ENCODE measurements at regions not wholly inside any gene's neighbourhood (a gene's known extent, or its start where the extent isn't known, plus 50 kb on each side); places are given as distances from the start of the nearest gene placed in this dataset.

DNA sequence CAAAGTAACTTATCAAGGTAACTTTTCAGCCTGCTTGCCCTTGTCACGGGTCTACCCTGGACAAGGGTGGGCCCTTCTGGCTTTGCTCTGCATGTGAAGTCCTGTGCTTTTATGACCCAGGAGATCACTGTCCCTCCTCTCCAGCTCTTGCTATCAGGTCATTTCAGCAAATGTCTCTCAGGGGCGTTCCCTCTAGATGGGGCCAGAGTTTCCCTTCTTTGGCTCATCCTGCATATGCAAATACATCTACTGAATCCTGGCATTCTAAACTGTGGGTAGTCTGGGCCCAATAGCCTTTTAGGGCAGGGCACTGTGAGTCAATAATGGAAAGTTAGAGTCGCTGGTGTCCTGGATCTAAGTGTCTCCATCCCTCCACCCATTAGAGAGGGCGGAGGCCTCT, 366.9 kb upstream of the USP24 start:
- DNase-seq (ENCODE audit: low spot score): no peak

- peak; percentile 46 for DNase-seq (ENCODE audit: low spot score)
Observed at GRCh38 chr1:55580845-55581332, 365.7 kb upstream of the USP24 start.

DNA sequence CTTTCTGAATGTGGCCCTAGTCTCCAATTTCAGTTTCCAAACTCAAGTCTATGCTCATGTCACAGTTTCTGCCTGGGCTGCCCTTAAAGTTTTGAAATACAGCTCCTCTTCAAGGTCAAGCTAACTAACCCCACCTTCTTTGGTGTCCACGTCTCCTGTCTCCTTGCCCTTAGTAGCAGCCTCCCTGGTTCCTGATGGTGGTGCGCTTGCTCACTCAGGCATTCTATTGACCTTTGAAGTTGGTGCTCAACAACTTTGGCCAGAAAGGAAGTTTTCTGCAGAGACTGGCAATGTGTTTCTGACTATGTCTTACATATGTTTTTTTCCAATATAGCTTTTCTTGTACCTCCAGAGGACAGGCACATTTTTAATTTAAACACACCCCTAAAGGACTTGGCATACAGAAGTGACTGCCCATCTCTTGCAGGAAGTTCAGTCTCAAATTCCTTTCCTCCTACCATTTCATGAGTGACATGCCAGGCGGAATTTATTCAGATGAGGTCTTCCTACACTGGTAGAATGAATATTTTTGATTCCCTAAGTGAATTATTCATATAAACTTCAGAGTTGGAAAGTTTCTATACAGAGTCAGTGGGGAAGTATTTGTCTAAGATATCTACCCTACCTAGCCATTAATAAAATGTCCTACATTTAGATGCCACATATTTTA, 364.3 kb upstream of the USP24 start:
- DNase-seq (ENCODE audit: low spot score): no peak

GRCh38 chr1:55578646-55579045, 363.5 kb upstream of the USP24 start:
- DNase-seq (ENCODE audit: low spot score): no peak

DNA sequence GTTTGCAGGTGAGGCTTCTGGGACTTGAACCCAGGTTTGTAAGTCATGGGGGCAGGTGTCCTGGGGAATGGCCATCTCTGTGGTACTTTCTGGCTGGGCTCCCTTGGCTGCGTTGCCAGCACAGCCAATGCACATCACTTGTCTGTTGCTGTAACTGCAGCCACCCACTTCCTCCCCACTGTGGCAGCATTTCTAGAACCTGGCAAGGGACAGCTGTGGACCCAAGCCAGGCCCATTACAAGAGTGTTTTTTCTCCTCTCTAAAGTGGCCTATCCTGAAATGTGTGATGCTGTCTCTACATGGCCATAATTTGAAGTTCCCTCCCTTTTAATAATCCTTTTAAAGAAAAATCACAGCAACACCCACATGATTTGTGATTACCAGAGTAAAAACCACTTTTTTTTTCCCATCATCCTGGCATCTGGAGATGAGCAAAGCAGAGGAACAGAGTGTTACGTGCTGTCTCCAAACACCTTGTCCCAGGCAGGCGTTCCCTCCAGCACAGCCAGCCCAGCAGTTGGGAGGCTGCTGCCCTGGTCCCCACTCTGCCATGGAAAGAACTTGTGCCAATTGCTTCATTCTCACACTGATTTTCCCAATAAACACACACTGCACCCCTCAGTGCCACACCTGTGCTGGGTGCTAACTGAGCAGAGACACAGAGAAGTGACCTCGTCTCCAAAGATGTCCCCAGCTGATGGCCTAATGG, 360.6 kb upstream of the USP24 start:
- DNase-seq (ENCODE audit: low spot score): no peak

DNA sequence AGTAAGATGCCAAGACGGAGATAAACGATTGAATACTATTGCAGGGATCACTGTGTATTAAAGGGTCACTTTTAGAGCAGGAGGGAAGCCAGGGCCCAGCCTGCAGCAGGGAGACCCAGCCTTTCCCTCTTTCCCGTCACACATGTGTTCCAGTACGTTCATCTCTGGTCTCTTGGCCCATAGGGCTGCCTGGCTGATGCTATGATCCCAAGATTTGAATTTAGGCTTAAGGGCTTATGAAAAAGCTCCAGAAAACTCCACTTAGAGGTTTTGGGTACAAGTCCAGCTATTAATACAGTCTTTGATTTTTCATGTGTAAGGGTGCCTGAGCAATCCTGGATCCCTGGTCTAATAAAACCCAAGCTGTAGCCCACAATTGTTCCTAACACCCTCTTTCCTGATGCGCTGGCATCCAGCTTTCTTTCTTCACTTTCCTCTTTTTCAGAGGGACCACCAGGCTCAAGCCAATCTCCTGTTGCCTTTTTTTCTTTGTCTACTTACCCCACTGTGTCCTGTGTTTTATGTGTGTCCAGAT, 359.6 kb upstream of the USP24 start:
- DNase-seq (ENCODE audit: low spot score): no peak

GRCh38 chr1:55572878-55573734, 357.9 kb upstream of the USP24 start:
- peak; percentile 46 for DNase-seq (ENCODE audit: low spot score)

- no peak for DNase-seq (ENCODE audit: low spot score)
Observed at GRCh38 chr1:55571767-55572166, 356.6 kb upstream of the USP24 start.

GRCh38 chr1:55569417-55569816, 354.3 kb upstream of the USP24 start:
- no peak for DNase-seq (ENCODE audit: low spot score)

DNA sequence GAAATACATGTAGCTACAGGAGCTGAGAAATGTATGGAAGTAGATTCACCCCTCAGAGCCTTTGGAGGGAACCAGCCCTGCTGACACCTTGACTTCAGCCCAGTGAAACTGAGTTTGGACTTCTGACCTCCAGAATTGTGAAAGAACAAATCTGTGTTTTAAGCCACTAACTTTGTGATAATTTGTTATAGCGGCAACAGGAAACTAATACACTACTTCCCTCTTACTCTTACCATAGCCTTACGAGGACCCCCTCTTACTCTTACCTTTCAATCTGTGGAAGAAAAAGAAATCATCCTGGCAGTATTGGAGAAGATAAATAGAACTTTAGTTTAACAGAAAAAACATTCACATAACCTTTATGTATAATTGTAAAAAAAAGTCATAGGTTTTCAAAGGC, 353.6 kb upstream of the USP24 start:
- DNase-seq (ENCODE audit: low spot score): no peak

- no peak for DNase-seq (ENCODE audit: low spot score)
Observed at GRCh38 chr1:55560266-55560665, 345.1 kb upstream of the USP24 start.

- no peak for DNase-seq (ENCODE audit: low spot score)
Observed at GRCh38 chr1:55559842-55560241, 344.7 kb upstream of the USP24 start.

GRCh38 chr1:55559161-55559611, 344.0 kb upstream of the USP24 start:
- DNase-seq (ENCODE audit: low spot score): no peak

DNA sequence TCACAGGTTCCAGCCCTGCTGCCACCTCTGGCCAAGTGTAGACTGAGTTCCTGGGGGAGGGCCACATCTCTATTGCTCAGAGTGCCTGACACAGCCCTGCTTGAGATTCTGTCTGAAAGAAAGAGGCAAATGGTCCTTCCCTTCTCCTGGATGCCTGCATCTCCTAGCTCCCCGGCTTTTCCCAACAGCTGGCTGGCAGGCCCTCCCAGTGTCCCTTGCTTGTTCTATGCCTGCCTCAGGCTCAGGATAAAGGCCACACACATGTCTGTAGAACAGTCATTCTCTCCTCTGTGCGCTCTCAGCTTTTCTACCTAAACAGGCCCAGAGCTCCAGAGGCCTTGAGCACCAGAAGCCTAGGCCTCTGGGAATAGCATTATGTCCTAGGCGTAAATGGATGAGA, 343.4 kb upstream of the USP24 start:
- no peak for DNase-seq (ENCODE audit: low spot score)

DNA sequence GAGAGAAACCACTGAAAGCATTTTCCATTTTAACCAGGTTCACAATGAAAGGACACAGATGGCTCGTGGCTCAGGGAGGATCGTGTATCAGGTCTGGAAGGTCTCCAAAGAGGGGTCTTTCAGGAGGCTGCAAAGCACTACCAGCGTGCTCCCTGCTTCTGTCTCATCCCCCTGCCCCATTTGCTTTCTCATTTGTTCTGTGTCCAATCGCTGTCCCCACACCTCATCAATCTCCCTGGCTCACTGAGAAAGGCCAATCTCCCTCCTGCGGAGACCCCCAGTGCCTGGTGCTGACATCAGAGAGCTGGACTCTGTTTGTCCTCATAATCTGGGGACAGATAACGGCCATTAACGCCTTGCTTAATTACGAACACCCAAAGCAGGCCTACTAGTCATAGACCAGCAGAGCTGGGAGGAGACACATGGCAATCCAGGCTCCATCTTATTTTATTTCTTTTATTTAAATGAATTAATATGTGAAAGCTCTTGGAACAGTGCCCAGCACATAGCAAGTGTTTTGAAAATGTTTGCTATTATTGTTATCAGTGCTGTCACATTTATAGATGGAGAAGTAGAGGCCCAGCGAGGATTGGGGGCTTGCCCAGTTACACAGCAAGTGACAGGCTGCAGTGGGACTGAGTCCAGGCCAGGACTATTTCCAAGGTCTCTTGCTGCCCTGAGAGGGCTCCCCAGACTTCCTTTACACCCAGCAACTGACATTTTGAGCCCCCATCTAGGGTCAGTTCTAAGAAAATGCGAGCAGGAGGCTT, 341.0 kb upstream of the USP24 start:
- no peak for DNase-seq (ENCODE audit: low spot score)

- DNase-seq (ENCODE audit: low spot score): no peak
Observed at GRCh38 chr1:55554611-55555010, 339.4 kb upstream of the USP24 start.

- no peak for DNase-seq (ENCODE audit: low spot score)
Observed at GRCh38 chr1:55552636-55553035, 337.5 kb upstream of the USP24 start.

DNA sequence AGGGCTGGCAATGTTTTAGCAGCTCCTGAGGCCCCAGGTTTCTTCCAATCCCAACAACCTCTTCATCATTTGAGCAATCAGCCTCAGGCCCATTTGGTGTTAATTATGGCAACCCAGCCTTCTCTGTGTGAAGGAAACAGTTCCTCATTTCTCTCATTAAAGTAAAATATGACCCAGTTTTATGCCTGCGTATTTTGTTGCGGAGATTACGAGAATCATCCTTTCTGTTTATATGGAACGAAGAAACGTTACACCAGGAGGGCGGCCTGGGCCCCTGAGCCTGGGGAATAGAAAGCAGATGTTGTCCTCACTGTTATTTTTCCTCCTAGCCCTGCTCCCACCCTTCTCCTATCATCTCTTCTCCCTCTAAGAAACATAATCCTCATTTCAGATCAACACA, 332.2 kb upstream of the USP24 start:
- no peak for DNase-seq (ENCODE audit: low spot score)

- no peak for DNase-seq (ENCODE audit: low spot score)
Observed at GRCh38 chr1:55546553-55546952, 331.4 kb upstream of the USP24 start.

- no peak for DNase-seq (ENCODE audit: low spot score)
Observed at GRCh38 chr1:55544826-55545225, 329.7 kb upstream of the USP24 start.

- no peak for DNase-seq (ENCODE audit: low spot score)
Observed at GRCh38 chr1:55542901-55543504, 327.8 kb upstream of the USP24 start.

Measured in AG08396 (cell line).